ENCODE measurements at regions not wholly inside any gene's neighbourhood (a gene's known extent, or its start where the extent isn't known, plus 50 kb on each side); places are given as distances from the start of the nearest gene placed in this dataset.
"Not testable (repeated sequence)": the region's sequence is repeated elsewhere in the genome, so short reads cannot be mapped to it uniquely, and the experiment has no call there.

DNA sequence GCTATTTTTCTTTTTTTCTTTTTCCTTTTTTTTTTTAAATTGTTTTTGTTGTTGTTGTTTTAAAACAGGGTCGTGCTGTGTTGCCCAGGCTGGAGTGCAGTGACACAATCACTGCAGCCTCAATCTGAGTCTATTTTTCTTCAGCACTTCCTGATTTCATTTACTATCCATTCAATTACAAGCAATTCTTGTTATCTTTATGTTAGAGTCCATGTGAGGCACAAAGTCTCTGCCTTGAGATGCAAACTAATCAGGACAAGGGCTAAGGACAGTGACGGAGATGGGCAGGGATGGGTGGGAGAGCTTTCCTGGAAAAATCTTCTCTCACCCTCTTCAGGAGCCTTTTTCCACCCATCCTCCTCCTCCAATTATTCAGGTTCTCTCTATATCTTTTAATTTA is 157.3 kb upstream of the AUTS2 start:
- no peak for DNase-seq (ENCODE audit: low read depth)

DNA sequence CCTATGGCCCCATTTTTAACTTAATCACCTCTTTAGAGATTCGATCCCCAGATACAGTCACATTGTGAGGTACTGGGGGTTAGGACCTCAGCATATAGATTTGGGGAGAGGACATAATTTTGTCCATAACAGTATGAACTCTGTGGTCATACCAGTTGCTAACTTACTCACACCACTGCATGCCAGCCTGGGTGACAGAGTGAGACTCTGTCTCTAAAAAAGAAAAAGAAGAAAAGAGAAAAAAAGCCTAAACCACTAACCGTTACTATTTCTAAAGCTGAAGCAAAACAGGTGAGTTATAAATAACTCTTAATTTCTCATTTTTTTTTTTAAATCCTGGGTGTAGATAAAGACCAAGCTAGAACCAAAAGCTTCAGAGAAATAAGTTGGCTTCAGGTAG is 155.1 kb upstream of the AUTS2 start:
- DNase-seq (ENCODE audit: low read depth), result no peak

DNA sequence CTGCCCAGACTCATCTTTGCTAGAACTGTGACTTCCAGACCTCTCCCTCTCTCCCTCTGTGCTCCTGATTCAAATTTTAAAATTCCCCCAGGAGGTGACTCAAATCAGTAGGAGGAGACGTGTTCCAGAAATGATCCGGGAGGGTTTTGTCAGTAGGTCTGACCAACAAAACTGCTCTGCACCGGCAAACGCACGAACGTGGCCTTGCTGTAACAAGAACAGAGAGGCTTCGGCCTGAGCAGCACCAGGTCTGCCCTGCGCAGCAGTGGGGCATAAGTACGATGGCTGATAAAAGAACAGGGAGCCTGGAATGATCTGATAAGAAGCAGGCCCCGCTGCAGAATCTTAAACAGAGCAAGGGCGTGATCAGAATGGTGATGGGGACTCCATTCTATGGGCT is 152.7 kb upstream of the AUTS2 start:
- no peak for DNase-seq (ENCODE audit: low read depth)

DNA sequence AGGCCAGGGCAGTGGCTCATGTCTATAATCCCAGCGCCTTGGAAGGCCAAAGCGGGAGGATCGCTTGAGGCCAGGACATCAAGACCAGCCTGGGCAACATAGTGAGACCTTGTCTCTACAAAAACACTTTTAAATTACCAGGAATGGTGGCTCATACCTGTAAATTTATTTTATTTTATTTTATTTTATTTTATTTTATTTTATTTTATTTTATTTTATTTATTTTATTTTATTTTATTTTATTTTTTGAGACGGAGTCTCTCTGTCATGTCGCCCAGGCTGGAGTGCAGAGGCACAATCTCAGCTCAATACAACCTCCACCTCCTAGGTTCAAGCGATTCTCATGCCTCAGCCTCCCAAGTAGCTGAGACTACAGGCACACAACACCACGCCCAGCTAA is 152.1 kb upstream of the AUTS2 start:
- DNase-seq (ENCODE audit: low read depth), result not testable (repeated sequence)

GRCh38 chr7:69448071-69448470 is 150.2 kb upstream of the AUTS2 start:
- DNase-seq (ENCODE audit: low read depth), result no peak

DNA sequence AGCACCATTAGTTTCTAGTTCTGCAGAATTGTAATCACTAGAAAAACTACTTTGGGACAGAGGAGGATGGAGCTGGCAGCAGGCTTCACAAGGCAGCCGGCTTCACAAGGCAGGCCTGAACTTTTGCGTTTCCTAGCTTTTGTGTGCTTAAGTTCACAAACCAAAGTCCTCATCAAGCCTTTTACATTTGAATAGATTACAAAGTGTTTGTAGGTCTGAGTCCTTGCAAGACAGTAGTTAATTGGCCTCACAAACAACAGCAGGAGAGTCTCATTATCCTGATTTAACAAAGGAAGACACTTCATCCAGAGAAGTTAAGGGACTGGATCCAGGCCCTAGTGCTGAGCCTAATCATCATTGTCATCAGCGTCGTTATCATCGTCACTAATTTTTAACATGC is 147.8 kb upstream of the AUTS2 start:
- DNase-seq (ENCODE audit: low read depth), result no peak

DNA sequence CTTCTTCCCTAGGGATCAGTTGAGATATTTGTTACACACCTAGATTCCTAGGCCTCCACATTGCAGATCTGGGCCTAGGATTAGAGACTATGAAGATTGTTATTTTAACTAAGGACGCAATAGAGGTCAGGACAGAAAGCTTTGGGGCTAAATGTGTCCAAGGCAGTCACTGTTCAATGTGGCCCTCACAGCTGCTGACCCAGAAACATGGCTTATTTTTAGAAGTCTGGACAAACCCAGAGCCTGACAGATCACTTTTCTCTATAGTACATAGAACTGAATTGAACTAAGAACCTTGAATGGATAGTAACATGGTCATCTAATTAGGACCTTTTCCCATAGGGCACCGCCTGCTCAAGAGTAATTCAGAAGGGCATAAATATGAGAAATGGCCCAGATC is 146.6 kb upstream of the AUTS2 start:
- no peak for DNase-seq (ENCODE audit: low read depth)

DNA sequence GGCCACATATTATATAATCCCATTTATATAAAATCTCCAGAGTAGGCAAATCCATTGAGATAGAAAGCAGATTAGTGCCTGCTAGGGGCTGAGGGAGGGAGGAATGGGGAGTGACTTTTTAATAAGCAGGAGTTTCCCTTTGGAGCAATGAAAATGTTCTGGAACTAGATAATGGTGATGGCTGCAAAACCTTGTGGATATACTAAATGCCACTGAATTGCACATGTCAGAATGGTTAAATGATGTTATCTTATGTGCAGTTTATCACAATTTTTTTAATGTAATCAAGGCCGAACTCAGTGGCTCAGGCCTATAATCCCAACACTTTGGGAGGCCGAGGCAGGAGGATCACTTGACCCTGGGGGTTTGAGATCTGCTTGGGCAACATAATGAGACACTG is 145.5 kb upstream of the AUTS2 start:
- DNase-seq (ENCODE audit: low read depth), result no peak

DNA sequence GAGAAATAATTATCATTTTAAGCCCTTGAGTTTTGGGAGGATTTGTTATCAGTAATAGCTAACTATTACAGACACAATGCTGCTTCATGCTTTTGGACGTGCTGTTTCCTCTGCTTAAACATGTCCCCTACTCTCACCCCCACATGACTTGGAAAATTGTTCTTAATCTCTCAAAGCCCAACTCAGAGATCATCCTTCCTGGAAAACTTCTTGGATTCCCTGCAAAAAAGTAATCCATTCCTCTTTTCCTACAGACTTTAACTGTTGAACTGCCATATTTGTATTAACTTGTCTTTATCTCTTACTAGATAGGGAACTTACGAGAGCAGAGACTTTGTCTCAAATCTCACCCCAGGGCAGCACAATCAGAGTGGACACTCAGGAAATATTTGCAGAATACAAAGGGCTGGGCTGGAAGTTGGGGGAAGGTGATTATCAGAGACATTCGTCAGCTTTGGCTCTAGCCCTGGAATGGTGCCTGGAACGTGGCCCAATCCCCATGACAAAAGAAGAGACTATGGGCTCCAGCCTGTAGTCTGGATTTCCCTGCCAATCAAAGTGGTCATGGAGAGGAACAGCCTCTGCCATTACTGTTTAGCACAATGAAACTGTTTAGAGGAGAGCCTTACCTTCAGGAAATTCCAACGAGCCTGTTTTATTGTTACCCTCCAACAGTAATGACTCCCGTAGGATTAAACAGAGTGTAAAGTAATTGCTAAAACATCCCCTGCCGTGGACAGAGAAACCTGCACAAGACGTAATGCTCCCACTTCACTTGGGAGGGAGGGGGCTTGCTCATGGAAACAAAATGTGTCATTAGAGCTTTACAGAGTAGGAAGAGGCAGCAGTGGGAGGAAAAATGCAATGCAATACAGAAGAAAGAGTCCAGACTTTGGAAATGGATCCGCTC is 140.4 kb upstream of the AUTS2 start:
- DNase-seq (ENCODE audit: low read depth), result no peak

DNA sequence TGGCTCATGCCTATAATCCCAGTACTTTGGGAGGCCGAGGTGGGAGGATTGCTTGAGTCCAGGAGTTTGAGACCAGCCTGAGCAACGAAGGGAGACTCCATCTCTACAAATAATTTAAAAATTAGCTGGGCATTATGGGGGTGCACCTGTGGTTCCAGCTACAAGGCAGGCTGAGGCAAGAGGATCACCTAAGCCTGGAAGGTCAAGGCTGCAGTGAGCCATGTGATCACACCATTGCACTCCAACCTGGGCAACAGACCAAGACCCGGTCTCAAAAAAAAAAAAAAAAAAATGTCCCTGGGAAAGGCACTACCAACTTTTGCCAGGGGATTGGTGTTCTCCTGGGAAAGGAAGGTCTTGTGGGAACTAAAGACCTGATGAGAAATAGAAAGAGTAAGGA is 134.2 kb upstream of the AUTS2 start:
- DNase-seq (ENCODE audit: low read depth), result no peak

GRCh38 chr7:69465262-69465661 is 133.0 kb upstream of the AUTS2 start:
- DNase-seq (ENCODE audit: low read depth), result no peak

- no peak for DNase-seq (ENCODE audit: low read depth)
Observed at GRCh38 chr7:69467826-69468225, 130.4 kb upstream of the AUTS2 start.

DNA sequence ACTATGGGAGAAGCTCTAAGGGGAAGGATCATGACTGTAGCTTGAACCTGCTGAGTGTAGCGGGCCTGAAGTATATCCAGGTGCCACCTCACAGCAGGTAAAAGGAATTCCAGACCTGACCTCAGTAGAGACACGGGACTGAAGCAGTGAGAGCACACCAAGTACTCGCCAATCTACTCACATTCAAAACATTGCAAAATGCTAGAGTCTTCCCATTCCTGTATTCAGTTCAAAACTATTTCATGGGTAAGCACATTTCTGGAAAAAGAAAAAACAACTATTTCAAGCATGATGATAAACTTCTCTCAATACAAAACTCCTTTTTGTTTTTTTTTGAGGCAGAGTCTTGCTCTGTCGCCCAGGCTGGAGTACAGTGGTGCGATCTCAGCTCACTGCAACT is 121.9 kb upstream of the AUTS2 start:
- no peak for DNase-seq (ENCODE audit: low read depth)

DNA sequence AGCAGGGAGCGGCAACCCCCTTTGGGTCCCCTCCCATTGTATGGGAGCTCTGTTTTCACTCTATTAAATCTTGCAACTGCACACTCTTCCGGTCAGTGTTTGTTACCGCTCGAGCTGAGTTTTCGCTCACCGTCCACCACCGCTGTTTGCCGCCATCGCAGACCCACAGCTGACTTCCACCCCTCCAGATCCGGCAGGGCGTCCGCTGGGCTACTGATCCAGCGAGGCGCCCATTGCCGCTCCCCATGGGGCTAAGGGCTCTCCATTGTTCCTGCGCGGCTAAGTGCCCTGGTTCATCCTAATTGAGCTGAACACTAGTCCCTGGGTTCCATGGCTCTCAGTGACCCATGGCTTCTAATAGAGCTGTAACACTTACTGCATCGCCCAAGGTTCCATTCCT is 115.6 kb upstream of the AUTS2 start:
- DNase-seq (ENCODE audit: low read depth), result no peak

GRCh38 chr7:69489533-69489932 is 108.7 kb upstream of the AUTS2 start:
- no peak for DNase-seq (ENCODE audit: low read depth)

GRCh38 chr7:69498671-69499070 is 99.6 kb upstream of the AUTS2 start:
- no peak for DNase-seq (ENCODE audit: low read depth)

DNA sequence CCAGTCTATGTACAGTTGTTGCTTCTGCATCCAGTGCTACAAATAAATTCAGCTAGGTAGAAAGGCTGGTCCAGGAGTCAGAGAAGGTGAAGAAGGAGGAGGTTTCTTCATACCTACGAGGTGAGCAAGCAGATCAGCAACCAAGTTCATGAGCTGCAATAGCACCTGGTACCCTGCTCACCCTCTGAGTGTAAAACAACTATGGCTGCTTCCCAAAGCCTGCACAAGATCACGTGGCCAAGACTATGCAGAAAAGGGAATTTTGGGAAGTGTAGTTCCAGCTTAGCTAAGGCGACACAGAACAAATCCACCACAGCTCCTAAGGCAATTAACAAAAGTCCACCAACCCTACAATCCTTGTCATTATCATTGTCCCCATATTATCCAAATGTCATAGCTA is 95.9 kb upstream of the AUTS2 start:
- no peak for DNase-seq (ENCODE audit: low read depth)

- no peak for DNase-seq (ENCODE audit: low read depth)
Observed at GRCh38 chr7:69504733-69505420, 93.4 kb upstream of the AUTS2 start.

- DNase-seq (ENCODE audit: low read depth), result no peak
Observed at GRCh38 chr7:69508736-69509135, 89.5 kb upstream of the AUTS2 start.

DNA sequence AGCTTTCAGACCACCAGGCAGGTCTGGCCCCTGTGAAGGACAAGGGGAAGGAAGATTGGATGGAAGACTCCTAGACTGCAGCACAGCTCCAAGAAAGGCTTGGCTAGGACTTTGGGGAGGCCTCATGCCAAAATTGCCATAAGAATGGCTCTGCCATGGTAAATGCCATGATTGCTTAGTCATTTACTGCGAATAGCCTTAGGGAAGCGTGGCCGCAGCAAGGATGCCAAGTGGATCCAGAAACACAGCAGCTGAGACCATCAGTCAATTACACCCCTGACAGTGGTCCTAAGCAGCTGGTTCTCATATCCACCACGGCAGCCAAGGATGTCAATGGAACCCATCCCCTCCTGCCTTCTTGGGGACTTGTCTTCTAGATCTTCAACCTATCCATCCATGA is 88.2 kb upstream of the AUTS2 start:
- DNase-seq (ENCODE audit: low read depth), result no peak

- no peak for DNase-seq (ENCODE audit: low read depth)
Observed at GRCh38 chr7:69515495-69516212, 82.6 kb upstream of the AUTS2 start.

DNA sequence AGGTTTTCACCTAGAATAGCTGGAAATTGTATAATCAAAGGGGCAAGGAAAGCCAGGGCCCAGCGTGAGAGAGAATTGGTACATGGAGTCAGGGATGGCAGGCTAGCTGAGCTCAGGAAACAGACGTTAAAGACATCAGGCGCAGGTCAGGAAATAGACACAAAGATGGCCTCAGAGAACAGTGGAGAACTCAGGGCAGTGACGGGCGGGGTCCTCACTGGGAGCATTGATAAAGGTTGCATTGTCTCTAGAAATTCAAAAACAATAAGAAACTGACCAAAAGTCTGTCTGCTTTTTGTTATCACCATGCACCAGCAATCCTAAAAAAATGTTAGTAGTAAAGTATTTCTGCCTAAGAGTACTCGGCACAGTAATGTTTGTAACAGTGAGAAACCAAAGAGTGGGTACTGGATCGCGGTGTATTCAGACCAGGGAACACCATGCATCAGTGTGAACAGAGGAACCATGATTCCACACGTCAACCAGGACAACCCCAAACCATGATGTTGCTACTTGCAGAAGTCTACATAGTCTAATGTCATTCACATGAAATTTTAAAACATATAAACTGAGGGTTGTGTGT is 81.9 kb upstream of the AUTS2 start:
- DNase-seq (ENCODE audit: low read depth), result no peak

All from stimulated activated CD8-positive, alpha-beta memory T cell treated with anti-CD3 and anti-CD28 coated beads, Interleukin-12 subunit alpha, Interleukin-12 subunit beta, amount 100 ng/mL, for 1 hour (primary cell).